ENCODE measurements at regions not wholly inside any gene's neighbourhood (a gene's known extent, or its start where the extent isn't known, plus 50 kb on each side); places are given as distances from the start of the nearest gene placed in this dataset.

DNA sequence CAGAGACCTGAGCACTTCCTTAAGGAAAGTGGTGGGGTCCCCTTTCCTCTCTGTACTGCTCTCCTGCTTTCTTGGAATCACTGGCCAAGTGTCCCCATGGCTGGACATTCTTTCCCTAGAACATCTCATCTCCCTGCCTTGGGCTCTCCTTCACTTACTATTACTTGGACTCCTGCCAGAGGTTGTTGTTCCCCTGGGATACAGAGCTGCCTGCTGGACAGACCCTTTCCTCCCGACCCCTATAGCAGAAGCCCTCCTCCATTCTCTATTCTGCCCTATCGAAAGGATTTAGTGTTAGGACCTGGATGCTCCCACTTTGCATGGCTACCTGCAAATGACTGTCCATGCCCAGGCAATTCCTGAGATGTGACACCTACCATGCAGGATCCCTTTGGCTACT, 164.3 kb upstream of the PODXL start:
- Histone ChIP-seq H4K20me1 (ENCODE audit: insufficient read depth, low read length) (no peaks in the 10 kb centered on the region), H3K4me3 (ENCODE audit: low read depth in 1 of 2, low read length in 2 of 2) (no peak overlapping the region), H3K27me3 (ENCODE audit: insufficient read depth, low read length, poor library complexity) (peaks cover 5% of the 10 kb centered on the region), H3K9me3 (ENCODE audit: insufficient read depth, low read length, severe bottlenecking) (no peaks in the 10 kb centered on the region), H3K9ac (ENCODE audit: low read depth, low read length) (no peak overlapping the region), H3K4me1 (ENCODE audit: insufficient read depth, low read length) (no peaks in the 10 kb centered on the region), H3K79me2 (ENCODE audit: insufficient read depth, low read length) (no peaks in the 10 kb centered on the region), H3K27ac (ENCODE audit: low read length) (no peak overlapping the region), H3K4me2 (ENCODE audit: insufficient read depth, low read length) (no peak overlapping the region), H3K36me3 (ENCODE audit: insufficient read depth, low read length) (no peaks in the 10 kb centered on the region), H2AFZ (ENCODE audit: low read depth, low read length) (no peak overlapping the region)
- no peak for DNase-seq
- TF ChIP-seq EZH2 (IDR thresholded peaks at IDR 0.05; ENCODE audit: borderline replicate concordance, low read depth, low read length, severe bottlenecking) = no peak
- TF ChIP-seq, protein P1, sequence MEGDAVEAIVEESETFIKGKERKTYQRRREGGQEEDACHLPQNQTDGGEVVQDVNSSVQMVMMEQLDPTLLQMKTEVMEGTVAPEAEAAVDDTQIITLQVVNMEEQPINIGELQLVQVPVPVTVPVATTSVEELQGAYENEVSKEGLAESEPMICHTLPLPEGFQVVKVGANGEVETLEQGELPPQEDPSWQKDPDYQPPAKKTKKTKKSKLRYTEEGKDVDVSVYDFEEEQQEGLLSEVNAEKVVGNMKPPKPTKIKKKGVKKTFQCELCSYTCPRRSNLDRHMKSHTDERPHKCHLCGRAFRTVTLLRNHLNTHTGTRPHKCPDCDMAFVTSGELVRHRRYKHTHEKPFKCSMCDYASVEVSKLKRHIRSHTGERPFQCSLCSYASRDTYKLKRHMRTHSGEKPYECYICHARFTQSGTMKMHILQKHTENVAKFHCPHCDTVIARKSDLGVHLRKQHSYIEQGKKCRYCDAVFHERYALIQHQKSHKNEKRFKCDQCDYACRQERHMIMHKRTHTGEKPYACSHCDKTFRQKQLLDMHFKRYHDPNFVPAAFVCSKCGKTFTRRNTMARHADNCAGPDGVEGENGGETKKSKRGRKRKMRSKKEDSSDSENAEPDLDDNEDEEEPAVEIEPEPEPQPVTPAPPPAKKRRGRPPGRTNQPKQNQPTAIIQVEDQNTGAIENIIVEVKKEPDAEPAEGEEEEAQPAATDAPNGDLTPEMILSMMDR (IDR thresholded peaks at IDR 0.05; ENCODE audit: borderline replicate concordance, extremely low read depth, low read length, poor library complexity, severe bottlenecking) = no peak
- ATAC-seq (ENCODE audit: insufficient read depth, low read depth) = no peak

DNA sequence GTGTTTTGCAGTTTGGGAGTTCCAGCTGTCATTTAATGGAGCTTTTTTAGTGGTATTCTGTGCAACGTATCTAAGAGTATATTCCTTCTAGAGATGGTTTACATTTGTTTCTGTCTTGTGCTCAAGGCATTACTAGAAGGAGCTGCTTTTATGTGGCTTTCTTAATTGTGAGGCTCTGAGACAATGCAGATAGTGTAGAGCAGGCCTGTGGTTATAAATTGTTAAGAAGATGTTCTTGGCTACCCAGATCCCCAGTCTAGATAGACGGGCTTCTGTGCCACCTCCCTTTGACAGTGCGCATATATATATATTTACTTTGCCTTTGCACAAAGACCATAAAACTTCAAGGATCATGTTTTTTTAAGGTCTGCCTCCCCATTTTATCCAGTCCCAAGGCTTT, 160.8 kb upstream of the PODXL start:
- H4K20me1 ChIP-seq (ENCODE audit: insufficient read depth, low read length) = no peaks in the 10 kb centered on the region
- H2AFZ ChIP-seq (ENCODE audit: low read depth, low read length) = no peak overlapping the region
- H3K4me1 ChIP-seq (ENCODE audit: insufficient read depth, low read length) = no peaks in the 10 kb centered on the region
- TF ChIP-seq, protein P1 (IDR thresholded peaks at IDR 0.05; ENCODE audit: borderline replicate concordance, extremely low read depth, low read length, poor library complexity, severe bottlenecking) = no peak
- no peak for TF ChIP-seq EZH2 (IDR thresholded peaks at IDR 0.05; ENCODE audit: borderline replicate concordance, low read depth, low read length, severe bottlenecking)
- H3K9ac ChIP-seq (ENCODE audit: low read depth, low read length) = no peak overlapping the region
- no peak overlapping the region for H3K27ac ChIP-seq (ENCODE audit: low read length)
- H3K36me3 ChIP-seq (ENCODE audit: insufficient read depth, low read length) = no peaks in the 10 kb centered on the region
- no peak overlapping the region for H3K4me3 ChIP-seq (ENCODE audit: low read depth in 1 of 2, low read length in 2 of 2)
- no peak overlapping the region for H3K4me2 ChIP-seq (ENCODE audit: insufficient read depth, low read length)
- ATAC-seq (ENCODE audit: insufficient read depth, low read depth) = peak; percentile 58; the same call in 2 of the 3 replicates
- no peak for DNase-seq
- H3K9me3 ChIP-seq (ENCODE audit: insufficient read depth, low read length, severe bottlenecking) = no peaks in the 10 kb centered on the region
- no peaks in the 10 kb centered on the region for H3K79me2 ChIP-seq (ENCODE audit: insufficient read depth, low read length)
- H3K27me3 ChIP-seq (ENCODE audit: insufficient read depth, low read length, poor library complexity) = no peaks in the 10 kb centered on the region

- Histone ChIP-seq H3K4me1 (ENCODE audit: insufficient read depth, low read length) (no peaks in the 10 kb centered on the region), H2AFZ (ENCODE audit: low read depth, low read length) (no peak overlapping the region), H3K27ac (ENCODE audit: low read length) (no peak overlapping the region), H3K36me3 (ENCODE audit: insufficient read depth, low read length) (no peaks in the 10 kb centered on the region), H3K79me2 (ENCODE audit: insufficient read depth, low read length) (no peaks in the 10 kb centered on the region), H4K20me1 (ENCODE audit: insufficient read depth, low read length) (no peaks in the 10 kb centered on the region), H3K4me2 (ENCODE audit: insufficient read depth, low read length) (no peak overlapping the region), H3K9ac (ENCODE audit: low read depth, low read length) (no peak overlapping the region), H3K27me3 (ENCODE audit: insufficient read depth, low read length, poor library complexity) (peaks cover 8% of the 10 kb centered on the region), H3K9me3 (ENCODE audit: insufficient read depth, low read length, severe bottlenecking) (no peaks in the 10 kb centered on the region), H3K4me3 (ENCODE audit: low read depth in 1 of 2, low read length in 2 of 2) (no peak overlapping the region)
- TF ChIP-seq, protein P1 (IDR thresholded peaks at IDR 0.05; ENCODE audit: borderline replicate concordance, extremely low read depth, low read length, poor library complexity, severe bottlenecking) = no peak
- no peak for TF ChIP-seq EZH2 (IDR thresholded peaks at IDR 0.05; ENCODE audit: borderline replicate concordance, low read depth, low read length, severe bottlenecking)
- DNase-seq (no peak), ATAC-seq (ENCODE audit: insufficient read depth, low read depth) (no peak)
These were observed 142.9 kb upstream of the PODXL start for GRCh38 chr7:131699323-131699722.
